NCI-H446 (cell line): ENCODE measurements at regions not wholly inside any gene's neighbourhood (a gene's known extent, or its start where the extent isn't known, plus 50 kb on each side); places are given as distances from the start of the nearest gene placed in this dataset.
"Not testable (repeated sequence)": the region's sequence is repeated elsewhere in the genome, so short reads cannot be mapped to it uniquely, and the experiment has no call there.

Source experiments
- DNase-seq, 2 experiments: peaks; one replicate each; lab custom pipeline; 2025; lab: John Stamatoyannopoulos, UW

GRCh38 chr10:31123946-31124345, 92.3 kb upstream of the ZNF438 start:
- DNase-seq = no peak

- no peak for DNase-seq
Observed at GRCh38 chr10:31124852-31125251, 93.2 kb upstream of the ZNF438 start.

GRCh38 chr10:31125789-31126188, 94.1 kb upstream of the ZNF438 start:
- no peak for DNase-seq

- no peak for DNase-seq
Observed at GRCh38 chr10:31126593-31126992, 94.9 kb upstream of the ZNF438 start.

DNA sequence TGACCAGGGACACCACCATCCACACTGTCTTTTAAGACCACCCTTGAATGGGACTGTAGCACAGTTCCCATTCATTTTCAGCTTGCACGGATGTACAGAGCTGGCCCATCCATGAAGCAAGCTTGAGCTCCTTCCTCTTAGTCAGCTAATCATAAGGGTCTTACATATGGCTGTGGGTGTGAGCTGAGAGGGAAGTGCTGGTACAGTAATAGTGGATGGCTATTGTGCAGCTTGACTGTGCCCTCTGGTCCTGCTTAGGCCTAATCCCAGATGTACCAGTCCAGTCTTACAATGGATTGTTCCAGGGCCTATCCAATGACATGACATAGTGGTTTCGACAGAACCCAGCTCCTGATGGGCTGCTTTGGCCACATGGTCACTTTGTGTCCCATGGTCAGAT, 96.9 kb upstream of the ZNF438 start:
- DNase-seq = no peak

DNA sequence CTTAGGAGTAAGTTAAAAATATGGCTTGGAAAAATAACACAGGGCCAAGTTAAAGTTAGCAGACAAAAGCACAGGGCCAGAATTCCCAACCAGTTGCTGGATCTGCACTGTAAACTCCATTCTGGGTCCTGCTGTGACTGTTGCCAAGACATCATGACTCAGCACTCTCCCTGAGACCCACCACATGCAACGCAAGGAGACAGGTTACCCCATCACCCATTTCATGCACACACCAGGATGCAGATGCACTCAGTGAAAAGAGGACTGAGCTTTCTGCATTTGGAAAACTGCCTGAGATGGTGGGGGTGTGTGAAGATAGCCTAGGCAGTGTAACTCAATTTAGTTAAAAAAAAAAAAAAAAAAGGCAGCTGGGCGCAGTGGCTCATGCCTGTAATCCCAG, 97.6 kb upstream of the ZNF438 start:
- peak; percentile 11 to 76 for DNase-seq

GRCh38 chr10:31129880-31130405, 98.3 kb upstream of the ZNF438 start:
- DNase-seq = no peak

DNA sequence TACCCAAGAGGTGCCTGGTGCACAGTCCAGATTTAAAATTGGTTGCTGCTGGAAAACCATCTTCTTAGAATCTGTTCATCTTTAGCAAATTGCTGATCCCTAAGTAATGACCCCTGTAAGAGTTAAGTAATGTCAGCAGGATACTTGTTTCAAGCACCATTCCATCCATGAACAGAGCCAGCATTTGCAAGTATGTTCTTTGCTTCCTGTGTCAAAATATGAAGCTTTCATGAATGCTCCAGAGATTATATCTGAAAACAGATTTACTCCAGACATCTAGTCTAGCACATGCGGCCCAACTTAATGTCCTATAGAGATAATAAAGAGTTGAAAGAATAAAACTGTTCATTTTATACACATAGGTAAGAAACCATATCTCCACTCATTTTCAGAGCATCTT, 98.7 kb upstream of the ZNF438 start:
- no peak for DNase-seq

GRCh38 chr10:31131251-31131650, 99.6 kb upstream of the ZNF438 start:
- no peak for DNase-seq

DNA sequence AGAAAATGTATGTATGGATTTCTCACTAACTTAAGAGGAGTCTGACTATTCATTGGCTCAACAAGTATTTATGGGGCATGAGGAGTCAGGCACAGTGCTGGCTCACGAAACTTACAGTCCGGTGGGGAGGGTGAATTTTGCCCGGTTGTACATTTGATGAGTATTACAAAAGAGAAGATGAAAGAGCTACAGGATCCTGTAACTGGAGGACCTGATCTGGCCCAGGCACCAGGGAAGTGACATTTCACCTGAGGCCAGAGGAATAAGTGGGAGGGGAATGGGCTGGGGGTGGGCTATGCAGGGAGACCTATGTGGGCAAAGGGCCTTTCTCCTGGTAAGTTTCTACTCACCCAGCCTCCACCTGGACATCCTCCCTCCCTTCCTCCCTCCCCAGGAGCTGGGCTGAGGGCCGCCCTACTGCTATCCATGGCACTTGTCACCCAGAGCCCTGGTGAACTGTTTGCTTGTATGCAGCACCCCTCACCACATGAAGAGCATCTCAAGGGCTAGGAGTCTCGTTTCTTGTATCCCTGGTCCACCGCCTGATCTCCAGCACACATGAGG, 101.1 kb upstream of the ZNF438 start:
- no peak for DNase-seq

DNA sequence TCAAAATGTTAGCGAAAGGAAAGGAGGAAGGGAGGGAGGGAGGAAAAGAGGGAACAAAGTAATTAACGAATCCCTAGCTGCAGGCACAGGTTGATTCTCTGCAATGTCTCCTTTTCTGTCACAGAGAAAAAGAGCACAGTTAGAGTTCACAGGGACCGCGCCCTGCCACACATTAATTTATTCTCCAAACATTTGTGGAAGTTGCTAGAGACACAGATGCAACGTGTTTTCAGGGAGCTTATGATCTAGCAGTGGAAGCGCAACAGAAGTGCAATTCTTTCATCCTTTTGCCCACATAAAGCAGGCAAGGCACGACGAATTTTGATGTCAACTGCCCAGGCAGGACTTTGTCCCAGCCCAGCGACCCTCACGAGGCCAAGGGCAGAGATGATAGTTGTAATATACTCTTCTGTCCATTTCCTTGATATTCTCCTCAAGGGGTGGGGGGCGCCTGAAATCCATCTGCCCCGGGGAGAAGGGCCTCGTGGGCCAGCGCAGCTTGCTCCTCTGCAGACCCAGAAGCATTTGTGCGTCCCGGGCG, 101.7 kb upstream of the ZNF438 start:
- DNase-seq = no peak

- peak; percentile 69 to 82 for DNase-seq
Observed at GRCh38 chr10:31133792-31134310, 102.2 kb upstream of the ZNF438 start.

DNA sequence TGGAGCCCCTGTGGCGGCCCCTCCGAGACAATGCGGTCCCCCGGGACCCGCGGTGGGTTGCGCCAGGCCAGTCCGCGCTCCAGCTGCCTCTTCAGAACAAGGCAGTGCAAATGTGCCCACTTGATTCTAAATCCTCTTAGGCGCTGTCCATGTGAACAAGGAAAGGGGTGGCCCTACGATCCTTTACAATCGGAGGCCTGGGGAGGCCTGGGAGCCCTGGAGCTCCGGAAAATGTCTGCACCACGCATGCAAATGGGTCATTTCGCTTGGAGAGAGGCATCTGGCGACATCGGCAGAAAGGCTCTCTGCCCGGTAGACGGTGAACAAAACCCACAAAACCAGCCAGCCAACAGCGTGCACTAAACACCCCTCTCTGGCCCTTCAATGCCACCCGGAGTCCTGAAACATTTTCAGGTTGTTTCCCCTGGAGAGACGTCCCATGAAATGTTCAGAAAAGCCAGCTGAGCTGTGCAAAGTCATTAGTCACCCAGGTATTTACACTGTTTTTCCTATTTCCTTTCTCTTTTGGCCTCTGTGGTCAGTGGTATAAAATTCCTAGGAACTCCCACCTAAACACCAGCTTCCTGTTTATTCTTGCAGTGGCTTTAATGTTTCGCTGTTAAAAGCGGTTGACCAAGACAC, 102.8 kb upstream of the ZNF438 start:
- DNase-seq = peak in 1 of 2 experiments; percentile 65

DNA sequence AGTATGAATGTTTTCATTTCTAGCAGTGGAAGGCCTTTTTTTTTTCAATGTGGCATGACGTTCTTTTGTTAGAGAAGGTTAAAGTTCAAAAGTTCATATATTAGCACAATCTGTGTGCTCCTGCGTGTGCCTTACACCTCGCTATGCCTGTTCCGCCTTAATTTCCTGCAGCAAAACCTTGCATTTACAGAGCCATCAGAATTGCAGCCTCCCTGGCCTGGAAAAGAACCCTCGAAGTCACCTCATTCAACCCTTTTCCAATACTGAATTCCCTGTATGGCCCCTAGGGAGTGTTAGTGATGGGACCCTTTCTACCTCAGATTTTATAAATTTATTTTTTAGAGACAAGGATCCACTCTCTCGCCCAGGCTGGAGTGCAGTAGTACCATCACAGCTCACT, 103.5 kb upstream of the ZNF438 start:
- DNase-seq = no peak

DNA sequence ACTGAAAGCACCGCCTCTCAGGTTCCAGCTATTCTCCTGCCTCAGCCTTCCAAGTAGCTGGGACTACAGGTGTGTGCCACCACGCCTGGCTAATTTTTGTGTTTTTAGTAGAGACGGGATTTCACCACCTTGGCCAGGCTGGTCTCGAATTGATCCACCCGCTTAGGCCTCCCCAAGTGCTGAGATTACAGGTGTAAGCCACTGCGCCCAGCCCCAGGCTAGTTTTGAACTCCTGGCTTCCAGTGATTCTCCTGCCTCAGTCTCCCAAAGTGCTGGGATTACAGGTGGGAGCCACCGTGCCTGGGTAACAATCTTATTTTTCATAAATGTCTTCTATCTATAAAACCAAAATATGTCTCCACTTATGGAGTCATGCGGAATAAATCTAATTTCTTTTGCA, 104.1 kb upstream of the ZNF438 start:
- DNase-seq = not testable (repeated sequence)

DNA sequence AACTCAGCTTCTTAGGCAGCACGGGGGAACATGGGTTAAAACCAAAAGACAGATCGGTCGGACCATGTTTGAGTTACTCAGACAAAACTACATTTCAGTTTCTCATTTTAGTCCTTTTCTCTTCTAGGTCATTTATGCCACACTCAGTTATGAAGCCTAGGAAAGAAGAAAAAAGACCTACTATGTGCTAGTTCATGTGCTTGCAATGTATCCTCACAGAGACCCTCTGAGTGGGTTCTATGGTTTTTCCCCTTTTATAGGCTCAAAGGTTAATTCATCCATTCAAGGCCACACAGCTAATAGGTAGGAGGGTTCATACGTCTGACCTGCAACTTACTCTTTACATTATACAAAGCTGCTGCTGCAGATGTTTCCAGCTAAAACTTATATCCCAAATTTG, 104.7 kb upstream of the ZNF438 start:
- no peak for DNase-seq

GRCh38 chr10:31136930-31137885, 105.5 kb upstream of the ZNF438 start:
- DNase-seq = no peak

DNA sequence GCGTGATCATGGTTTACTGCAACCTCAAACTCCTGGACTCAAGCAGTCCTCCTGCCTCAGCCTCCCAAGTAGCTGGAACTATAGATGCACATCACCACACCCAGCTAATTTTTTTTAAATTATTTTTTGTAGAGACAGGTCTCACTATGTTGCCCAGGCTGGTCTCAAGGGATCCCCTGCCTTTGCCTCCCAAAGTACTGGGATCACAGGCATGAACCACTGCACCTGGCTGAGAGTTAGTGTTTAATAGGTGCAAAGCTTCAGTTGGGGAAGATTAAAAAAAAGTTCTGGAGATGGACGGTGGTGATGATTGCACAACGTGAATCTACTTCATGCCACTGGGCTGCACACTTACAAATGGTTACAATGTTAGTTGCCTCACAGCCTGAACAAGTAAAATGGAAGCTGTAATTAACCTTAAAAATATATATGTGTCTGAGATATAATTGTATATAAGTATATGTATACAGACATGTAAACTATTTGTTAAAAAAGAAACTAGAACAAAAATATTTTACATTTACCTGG, 106.4 kb upstream of the ZNF438 start:
- DNase-seq = no peak

DNA sequence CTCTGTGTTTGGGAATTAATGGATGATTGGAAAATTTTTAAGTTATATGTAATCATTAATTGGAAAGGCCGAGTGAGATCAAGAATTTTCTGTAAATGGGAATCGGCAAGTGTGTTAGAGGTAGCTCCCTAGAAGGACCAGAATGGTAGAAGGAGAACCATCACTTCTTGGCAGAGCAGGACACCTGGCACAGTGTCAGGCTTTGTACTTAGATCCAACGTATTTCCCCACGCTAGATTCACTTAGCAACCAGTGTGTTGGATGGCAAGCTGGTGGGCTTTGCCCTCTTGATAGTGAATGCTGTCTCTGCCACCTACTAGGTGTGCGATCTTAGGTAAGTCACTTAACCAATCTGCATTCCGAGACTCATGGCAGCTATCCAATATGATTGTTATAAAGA, 107.8 kb upstream of the ZNF438 start:
- DNase-seq = no peak

GRCh38 chr10:31140716-31141115, 109.1 kb upstream of the ZNF438 start:
- DNase-seq = no peak

- DNase-seq = no peak
Observed at GRCh38 chr10:31142026-31142425, 110.4 kb upstream of the ZNF438 start.

DNA sequence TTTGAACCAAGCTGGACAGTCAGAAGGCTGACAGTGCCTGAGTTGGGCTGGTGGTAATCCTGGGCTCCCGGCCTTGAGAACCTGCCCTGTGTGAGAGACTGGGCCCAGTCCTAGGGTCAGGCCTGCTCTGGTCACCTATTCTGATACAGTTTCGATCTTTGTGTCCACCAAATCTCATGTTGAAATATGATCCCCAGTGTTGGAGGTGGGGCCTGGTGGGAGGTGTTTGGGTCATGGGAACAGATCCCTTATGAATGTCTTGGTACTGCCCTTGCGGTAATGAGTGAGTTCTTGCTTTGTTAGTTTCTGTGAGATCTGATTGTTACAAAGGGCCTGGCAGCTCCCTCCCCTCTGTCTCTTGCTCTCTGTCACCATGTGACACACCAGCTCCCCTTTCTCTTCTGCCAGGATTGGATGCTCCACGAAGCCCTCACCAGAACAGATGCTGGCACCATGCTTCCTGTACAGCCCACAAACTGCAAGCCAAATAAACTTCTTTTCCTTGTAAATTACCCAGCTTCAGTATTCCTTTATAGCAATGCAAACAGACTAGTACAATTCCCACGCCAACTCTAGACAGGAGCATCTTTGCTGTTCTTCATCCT, 111.8 kb upstream of the ZNF438 start:
- no peak for DNase-seq
